K562 (cell line): ENCODE measurements at regions not wholly inside any gene's neighbourhood (a gene's known extent, or its start where the extent isn't known, plus 50 kb on each side); places are given as distances from the start of the nearest gene placed in this dataset.

Experiments used
- ARID1B ChIP-seq: fragments of 450-650 bp; IDR thresholded peaks from 2 replicates; pipeline ENCODE4 v1.6.1; 2016; ENCODE audit warnings: antibody characterized with exemption, mild to moderate bottlenecking, inconsistent platforms
- ATF6 ChIP-seq: sonication (generic); formaldehyde crosslinking; IDR thresholded peaks from 2 replicates; pipeline ENCODE4 v1.4.0; 2020; ENCODE audit warnings: mild to moderate bottlenecking, missing genetic modification reagents
- BACH1 ChIP-seq: fragments of 200-800 bp; sonication (Bioruptor generic); IDR thresholded peaks from 2 replicates; pipeline ENCODE4 v1.6.1; 2016; ENCODE audit warnings: missing genetic modification characterization, missing compliant biosample characterization
- ELF4 ChIP-seq: fragments of 450-650 bp; formaldehyde crosslinking; IDR thresholded peaks from 2 replicates; pipeline ENCODE4 v1.4.0; 2022; ENCODE audit warnings: missing genetic modification characterization
- HES1 ChIP-seq: fragments of 450-650 bp; IDR thresholded peaks from 2 replicates; pipeline ENCODE4 v1.6.1; 2016; ENCODE audit warnings: low read depth, mild to moderate bottlenecking, moderate library complexity
- HLTF ChIP-seq: fragments of 450-650 bp; IDR thresholded peaks from 2 replicates; pipeline ENCODE4 v1.6.1; 2016
- HMBOX1 ChIP-seq: sonication (generic); IDR thresholded peaks from 2 replicates; pipeline ENCODE4 v1.6.1; 2016
- MAZ ChIP-seq, 2 experiments: fragments of 450-650 bp in 1 of 2; sonication (generic) in 1 of 2; formaldehyde crosslinking; IDR thresholded peaks in 1 of 2; conservative IDR thresholded peaks in 1 of 2; 2 replicates each; pipeline versions ENCODE4 v1.4.0 to v1.5.0; 2020; ENCODE audit warnings: mild to moderate bottlenecking in 1 of 2, missing genetic modification reagents in 1 of 2
- MNT ChIP-seq, 2 experiments: fragments of 450-650 bp; conservative IDR thresholded peaks; 2 replicates each; pipeline ENCODE4 v1.6.1; 2017; ENCODE audit warnings: mild to moderate bottlenecking in 2 of 2, moderate library complexity in 2 of 2
- POLR2B ChIP-seq: fragments of 450-650 bp; IDR thresholded peaks from 2 replicates; pipeline ENCODE4 v1.6.1; 2018; ENCODE audit warnings: low read depth; ENCODE audit not compliant: partially characterized antibody
- PTTG1 ChIP-seq: fragments of 450-650 bp; IDR thresholded peaks from 2 replicates; pipeline ENCODE4 v1.6.1; 2016; ENCODE audit warnings: low read depth, mild to moderate bottlenecking, missing genetic modification characterization, missing compliant biosample characterization
- RFX5 ChIP-seq: IDR thresholded peaks from 2 replicates; pipeline ENCODE4 v1.6.1; 2011; ENCODE audit warnings: low read depth, mild to moderate bottlenecking, improper control_type of control experiment, low read length
- SAFB2 ChIP-seq: fragments of 200-400 bp; formaldehyde crosslinking; IDR thresholded peaks from 2 replicates; pipeline ENCODE4 v1.6.1; 2018; ENCODE audit warnings: borderline replicate concordance, low read length, low read depth, moderate library complexity; ENCODE audit not compliant: severe bottlenecking
- TEAD1 ChIP-seq, 2 experiments: fragments of 450-650 bp in 1 of 2; sonication (generic) in 1 of 2; formaldehyde crosslinking; IDR thresholded peaks; 2 replicates each; pipeline versions ENCODE4 v1.4.0 to v1.8.0; 2020 to 2022; ENCODE audit warnings: mild to moderate bottlenecking in 2 of 2, missing genetic modification reagents in 1 of 2
- TRIM25 ChIP-seq: fragments of 450-650 bp; IDR thresholded peaks from 2 replicates; pipeline ENCODE4 v1.7.0; 2016; ENCODE audit warnings: borderline replicate concordance
- U2AF2 ChIP-seq: fragments of 200-400 bp; formaldehyde crosslinking; optimal IDR thresholded peaks from 2 replicates; pipeline ENCODE3; 2017; ENCODE audit warnings: low read depth, mild to moderate bottlenecking, low read length
- UBTF ChIP-seq, 2 experiments: IDR thresholded peaks; 2 replicates each; pipeline ENCODE4 v1.6.1; 2012; ENCODE audit warnings: improper control_type of control experiment in 2 of 2, low read depth in 2 of 2, low read length in 2 of 2, borderline replicate concordance in 1 of 2
- ZNF165 ChIP-seq: fragments of 250-450 bp; sonication (Bioruptor Pico); IDR thresholded peaks from 2 replicates; pipeline ENCODE4 v1.4.0; 2020; ENCODE audit warnings: borderline replicate concordance

- TF ChIP-seq POLR2B (no peak), U2AF2 (no peak), ATF6 (CRISPR knock-in tag) (no peak), HMBOX1 (peak; percentile 58), TRIM25 (no peak), TEAD1 (CRISPR knock-in tag; IDR thresholded peaks at IDR 0.05) (0 out of 4 replicates have a peak, but pooled peaks of 1 of the 2 experiments have one; percentile 43), PTTG1 (tag) (0 out of 2 replicates have a peak, but pooled peaks have one; percentile 9), MAZ (CRISPR knock-in tag; conservative IDR thresholded peaks at IDR 0.05 in 1 of 2, IDR thresholded peaks at IDR 0.05 in 1 of 2) (peak in 1 of 2 experiments; percentile 6; a peak in 1 of 4 replicates), HES1 (peak; percentile 23; the same call in 1 of the 2 replicates), HLTF (no peak), ZNF165 (CRISPR knock-in tag) (0 out of 2 replicates have a peak, but pooled peaks have one; percentile 9), ELF4 (CRISPR knock-in tag) (peak; percentile 56; the same call in 1 of the 2 replicates), SAFB2 (no peak), MNT (conservative IDR thresholded peaks at IDR 0.05) (no peak), ARID1B (no peak), RFX5 (peak; percentile 46; the same call in 1 of the 2 replicates), BACH1 (tag) (no peak; the same call in 1 of the 2 replicates), UBTF (IDR thresholded peaks at IDR 0.05; ENCODE audit: borderline replicate concordance in 1 of 2, low read depth in 2 of 2, low read length in 2 of 2) (peak in 1 of 2 experiments; percentile 55; a peak in 2 of 4 replicates)
Measured at GRCh38 chr6:146884728-146885127, 286.0 kb downstream of the ADGB start (continued).
